ENCODE measurements at regions not wholly inside any gene's neighbourhood (a gene's known extent, or its start where the extent isn't known, plus 50 kb on each side); places are given as distances from the start of the nearest gene placed in this dataset.

DNA sequence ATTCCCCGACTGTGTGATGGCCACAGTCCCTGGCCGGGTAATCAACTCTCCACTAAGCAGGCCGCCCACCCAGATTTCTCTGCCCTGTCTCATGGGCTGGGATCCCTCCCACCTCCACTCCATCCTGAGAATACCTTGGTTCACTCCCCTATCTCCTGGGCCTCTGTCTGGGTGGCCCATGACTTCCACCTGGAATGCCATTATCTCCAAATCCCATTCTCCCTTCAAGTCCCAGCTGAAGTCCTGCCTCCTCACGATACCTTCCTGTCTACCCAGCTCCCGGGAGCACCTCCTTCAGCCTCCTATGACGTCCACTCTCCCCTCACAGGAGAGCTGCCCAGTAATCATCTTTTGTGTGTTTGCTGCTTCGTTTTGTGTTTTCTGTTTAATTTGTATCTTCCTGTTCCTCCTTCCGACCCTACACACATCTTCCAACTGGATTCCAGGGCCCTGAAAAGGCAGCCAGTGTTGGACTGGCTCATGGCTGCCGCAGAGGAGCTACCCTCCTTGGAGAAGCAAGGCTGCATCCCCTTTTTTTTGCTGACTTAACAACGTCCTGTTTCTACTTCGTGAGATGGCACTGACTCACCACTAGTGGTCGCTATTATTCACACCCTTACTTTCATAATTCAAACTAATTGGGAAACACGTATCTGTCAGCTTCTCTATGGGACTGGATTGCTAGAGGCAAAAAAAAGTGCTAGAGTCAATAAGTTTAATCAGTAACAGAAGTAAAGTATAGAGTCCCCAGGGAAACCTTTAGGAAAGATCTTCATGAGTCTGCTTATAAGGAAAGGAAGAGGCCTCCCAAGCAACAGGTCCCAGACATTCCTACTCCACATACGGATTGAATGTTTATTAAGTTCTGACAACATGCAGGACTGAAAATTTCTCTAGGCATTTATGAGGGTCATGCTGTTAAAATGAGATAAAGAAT is 171.9 kb upstream of the GATA6 start:
- DNase-seq, result peak in 2 of 5 experiments; percentile 14 to 53

DNA sequence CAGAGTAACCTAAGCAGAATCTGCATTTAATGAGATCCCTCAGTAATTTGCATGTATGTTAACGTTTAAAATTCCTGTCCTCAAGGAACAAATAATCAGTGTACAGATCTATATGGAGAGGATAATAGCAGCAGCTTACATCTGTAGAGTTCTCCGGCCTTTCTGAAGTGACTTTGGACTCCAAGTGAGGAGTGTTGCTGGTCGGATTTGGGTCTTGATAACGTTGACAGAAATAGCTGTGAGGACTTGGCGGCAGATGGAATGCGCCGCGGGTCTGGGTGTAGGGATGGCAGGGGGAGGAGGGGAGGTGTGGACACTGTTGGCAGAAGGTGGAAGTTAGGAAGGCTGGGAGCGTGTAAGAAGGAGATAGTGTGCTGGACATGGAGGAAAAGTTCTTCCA is 170.9 kb upstream of the GATA6 start:
- DNase-seq, result no peak

DNA sequence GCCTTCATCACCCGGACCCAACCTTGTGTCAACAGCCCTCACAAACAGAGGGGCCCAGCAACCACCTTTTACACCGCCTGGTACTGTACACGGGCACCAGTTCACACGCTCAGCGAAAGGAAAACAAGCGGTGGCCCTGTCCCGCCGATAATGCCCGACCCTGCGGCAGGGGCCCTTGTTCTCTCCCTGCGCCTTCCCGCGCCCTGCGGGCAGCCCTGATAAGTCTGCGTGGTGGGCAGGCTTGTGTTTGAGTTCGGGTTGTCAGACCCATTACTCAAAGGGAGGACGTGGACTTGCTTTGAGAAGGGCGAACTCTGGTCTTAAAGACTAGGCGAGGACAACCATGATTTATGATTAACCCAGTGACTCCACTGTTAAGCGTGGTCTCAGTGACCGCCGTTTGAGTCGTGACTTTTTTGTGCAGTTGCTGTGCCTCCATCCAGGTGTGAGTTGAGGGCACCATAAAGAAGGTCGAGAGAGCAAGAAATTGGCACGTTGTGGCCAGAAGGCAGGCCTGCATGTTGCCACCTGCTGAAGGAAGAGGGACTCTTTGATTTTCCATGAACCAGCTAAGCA is 167.4 kb upstream of the GATA6 start:
- DNase-seq, result no peak

DNA sequence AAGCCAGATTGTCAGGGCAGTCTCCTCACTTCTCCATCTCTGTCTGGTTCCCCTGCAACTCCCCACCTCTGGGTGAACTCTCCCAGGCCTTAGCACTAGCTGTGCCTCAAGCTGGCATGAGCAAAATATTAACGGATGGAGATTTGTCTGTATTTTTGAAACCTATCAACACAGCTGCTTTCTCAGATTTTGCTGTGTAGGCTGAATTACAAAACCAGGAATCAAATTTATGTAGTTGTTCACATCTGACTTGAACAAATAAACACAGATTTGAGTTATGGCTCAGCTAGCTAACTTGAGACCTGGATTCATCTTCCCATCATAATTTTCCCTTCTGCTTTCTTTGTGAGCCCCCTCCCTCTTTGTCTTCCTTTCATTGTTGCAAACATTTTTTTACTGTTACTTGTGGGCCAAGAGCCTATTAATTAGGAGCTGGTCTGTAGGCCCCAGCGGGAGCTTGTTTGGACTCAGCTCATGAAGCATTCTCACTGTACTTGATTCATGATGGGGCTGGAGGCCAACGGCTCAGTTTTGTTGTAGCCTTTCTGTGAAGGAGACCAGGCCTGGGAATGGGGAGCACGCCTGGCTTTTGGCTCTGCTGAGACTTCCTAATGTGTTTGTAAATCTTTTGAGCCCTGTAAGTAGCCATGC is 164.1 kb upstream of the GATA6 start:
- DNase-seq, result no peak

DNA sequence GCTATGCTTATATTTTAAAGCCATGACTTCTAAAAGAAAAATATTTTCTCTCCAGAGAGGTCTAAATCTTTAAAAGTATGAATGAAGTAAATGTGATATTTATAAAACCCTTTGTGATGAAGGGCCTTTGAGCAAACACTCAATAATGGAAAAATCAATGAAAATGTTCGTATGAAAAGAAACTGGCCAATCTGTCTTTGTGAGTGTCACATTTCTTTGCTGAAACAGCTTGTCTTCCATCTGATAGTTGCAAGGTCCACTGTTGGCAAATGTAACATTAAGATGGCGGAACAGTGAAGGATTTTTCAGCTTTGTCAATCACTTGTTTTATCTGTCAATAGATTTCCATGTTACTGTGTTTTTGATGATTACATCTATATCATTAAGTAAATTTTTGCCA is 162.9 kb upstream of the GATA6 start:
- DNase-seq, result no peak

DNA sequence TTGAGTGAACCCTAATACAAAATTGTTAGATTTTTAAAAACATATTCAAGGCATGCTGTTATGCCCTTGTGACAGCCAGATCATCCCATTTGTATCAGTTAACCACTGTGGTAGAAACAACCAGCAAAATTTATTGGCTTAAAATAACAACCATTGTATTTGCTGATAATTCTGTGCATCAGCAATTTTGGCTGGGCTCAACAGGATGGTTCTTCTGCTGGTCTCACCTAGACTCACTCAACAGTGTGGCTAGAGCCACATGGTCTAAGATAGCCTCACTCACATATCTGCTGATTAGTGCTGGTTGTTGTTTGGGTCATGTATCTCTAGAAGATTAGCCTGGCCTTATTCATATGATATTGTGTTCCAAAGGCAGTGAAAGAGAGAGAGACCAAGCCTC is 160.1 kb upstream of the GATA6 start:
- DNase-seq, result no peak

DNA sequence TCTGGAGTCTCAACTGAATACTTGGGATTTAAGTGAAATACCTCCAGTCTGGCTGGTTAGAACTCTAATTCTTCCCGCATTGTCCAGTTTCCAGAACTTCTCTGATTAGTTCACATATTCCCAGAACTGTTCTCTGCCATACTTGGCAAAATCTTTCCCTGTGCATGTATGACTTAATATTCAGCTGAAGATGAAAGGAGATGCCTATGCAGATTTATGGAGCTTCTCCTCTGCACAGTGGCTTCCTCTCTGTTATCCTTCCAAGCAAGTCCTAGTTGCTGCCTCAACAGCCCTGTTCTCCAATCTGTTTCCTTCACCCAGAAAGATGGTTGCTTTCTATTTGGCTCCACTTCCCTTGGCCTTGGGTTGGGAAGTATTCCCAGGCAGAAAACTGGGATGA is 155.4 kb upstream of the GATA6 start:
- DNase-seq, result no peak

DNA sequence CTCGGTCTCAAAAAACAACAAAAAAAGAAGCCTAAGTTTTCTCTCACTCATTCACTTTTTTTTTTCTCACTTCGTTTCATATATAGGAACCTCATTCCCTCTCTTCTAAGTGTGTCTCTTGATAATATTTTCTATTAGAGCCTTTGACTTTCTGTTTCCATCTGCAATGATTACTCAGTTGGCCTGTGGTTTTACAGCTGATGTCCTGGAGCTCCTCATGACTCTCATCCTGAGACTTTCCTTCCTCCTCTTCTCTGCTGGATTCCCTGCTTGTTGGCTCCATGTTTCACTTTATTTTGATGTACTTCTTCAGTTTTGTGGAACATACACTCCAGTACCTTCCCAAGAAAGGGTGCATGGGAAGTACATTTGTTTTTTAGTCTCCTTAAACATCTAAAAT is 154.2 kb upstream of the GATA6 start:
- no peak for DNase-seq

DNA sequence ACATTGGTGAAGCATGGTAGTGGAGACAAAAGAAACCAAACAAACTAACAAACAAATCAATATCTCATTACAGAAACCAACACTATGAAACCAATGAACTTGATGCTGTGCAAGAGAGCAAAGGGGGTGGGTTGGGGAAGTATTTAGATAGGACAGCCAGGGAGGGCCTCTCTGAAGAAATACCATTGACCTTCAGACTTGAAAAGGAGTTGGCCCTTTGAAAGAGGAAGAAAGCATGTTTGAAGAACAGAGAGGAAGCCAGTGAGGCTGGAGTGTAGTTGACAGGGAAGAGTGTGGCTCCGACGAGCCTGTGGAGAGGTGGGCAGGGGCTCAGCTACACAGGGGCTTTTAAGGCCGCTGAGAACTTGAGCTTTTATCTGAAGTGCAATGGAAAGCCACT is 151.0 kb upstream of the GATA6 start:
- no peak for DNase-seq

DNA sequence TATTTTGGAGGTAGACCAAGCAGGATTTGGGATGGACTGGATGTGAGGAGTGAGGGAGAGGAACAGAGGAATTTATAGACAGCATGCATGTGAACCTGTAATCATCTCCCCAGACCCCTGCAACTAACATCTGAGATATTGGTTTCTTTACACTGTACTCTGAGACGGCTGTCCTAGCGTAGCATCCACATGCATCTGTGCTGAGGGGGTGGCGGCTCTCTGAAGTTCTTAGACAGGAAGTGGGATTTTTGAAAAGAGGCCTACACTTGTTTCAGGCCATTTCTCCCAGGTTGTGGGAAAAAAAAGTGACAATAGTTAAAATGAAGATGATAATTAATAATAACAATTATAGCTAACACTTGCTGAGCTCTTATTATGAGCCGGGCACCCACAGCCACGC is 150.2 kb upstream of the GATA6 start:
- no peak for DNase-seq

DNA sequence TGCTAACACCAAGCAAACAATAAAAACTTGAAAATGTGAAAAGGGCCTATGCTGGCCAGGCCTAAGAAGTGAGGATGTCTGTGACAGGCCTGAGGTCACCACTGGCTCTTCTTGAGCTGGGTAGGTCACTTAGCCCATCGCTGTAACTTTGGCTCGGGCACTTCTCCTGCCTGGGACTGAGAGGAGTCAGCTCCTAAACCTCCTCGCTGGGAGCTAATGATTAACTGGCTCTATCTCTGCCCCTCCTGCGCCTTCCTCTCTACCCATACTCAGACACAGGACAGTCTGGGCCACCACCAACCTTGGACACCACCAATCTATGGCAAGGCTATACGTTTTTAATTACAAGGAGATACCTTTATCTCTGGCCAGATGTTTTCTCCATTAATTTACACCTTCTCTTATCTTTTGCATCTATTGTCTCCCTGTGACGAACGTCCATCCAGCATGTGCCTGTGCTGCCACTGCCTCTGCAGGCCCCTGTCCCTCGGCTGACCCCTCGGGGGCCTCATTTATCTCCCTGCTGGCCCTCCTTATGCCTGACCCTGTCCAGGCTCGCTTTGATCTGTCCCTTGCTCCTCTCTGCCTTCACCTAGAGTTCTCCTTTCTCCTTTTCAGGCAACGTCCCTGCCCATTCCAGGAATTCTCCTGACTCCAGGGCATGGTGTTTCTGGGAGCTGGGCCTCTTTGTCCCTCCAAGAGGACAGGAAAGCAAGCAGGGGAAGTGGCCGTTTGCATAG is 149.1 kb upstream of the GATA6 start:
- DNase-seq, result no peak

DNA sequence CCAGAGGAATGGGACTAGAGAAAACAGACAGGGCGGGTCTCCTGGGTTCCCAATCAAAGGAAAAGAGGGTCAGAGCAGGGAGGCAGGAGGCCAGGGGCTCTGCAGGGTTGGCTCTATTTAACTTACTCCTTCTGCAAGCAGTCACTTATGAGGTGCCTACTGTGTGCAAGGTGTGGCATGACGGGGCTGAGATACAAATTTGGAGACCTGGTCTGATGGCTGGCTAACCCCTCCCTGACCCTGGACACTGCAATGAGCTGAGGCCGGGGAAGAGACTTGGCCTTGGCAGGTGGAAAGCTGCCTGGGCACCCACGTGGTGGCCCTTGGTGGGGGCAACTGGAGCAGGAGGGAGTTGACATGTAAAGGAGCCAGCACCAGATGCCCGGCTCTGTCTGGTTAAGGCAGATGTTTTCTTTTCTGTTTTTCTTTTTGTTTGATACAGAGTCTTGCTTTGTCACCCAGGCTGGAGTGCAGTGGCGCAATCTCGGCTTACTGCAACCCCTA is 148.5 kb upstream of the GATA6 start:
- DNase-seq, result no peak

DNA sequence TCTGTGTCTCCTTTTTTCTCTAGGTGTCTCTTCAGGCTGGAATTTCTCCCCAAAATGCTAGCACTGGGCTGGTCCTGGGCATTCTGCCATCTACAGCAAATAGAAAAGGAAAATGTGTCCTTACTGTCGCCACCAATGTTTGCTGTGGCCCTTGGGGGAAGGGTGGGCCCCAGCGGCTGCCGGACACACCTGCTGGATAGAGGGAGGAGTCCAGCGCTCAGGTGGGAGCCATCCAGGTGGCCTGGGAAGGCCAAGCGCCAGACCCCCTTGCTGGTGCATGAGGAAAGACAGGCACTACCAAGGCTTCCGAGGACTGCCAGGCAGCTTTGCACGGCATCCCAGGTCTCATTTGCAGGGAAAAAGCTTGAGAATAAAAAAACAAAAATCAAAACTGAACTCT is 147.7 kb upstream of the GATA6 start:
- DNase-seq, result no peak

DNA sequence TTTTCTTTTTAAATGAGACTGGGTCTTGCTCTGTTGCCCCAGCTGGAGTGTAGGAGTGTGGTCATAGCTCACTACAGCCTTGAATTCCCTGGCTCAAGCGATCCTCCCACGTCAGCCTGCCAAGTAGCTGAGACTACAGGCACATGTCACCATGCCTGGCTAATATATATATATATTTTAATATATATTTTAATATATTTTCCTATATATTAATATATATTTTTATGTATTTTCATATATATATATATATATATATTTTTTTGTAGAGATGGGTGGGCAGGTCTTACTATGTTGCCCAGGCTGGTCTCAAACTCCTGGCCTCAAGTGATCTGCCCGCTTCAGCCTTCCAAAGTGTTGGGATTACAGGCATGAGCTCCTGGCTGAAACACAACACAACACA is 144.5 kb upstream of the GATA6 start:
- DNase-seq, result no peak

DNA sequence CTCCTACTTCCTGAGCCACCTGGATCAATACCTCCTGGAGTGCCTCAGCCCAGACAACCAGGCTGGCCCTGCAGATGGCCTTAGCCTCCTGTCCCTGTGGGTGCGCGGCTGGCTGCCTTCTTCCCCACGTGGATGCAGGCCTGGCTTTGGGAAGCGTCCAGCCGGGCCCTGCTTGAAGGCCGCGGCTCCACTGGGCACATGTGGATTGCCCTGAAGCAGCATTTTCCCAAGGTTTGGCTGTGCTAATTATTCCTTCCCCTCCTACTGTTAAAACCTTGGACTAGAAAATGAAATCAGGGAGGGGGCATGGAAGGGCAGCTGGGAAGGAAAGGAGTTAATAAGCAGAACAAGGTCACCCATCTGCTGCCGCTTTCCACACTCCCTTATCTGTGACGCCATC is 143.0 kb upstream of the GATA6 start:
- no peak for DNase-seq

DNA sequence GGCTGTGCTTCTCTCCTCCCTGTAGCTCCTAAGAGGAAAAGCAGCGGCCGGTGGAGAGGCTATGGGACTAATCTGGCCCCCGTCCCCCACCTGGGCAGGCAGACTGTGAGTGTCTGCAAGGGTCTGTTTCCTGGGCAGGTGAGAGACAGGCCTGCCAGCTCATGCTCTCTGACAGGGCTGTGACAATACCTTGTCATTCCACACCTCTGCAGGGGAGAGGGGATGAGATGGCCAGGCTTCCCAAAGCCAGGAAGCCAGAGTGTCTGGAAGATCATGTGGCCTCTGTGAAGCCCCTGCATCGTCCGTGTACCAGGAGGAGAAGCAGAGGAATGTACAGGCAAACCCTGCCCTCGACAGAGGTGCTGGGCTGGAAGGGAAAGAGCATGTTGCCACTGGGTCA is 142.5 kb upstream of the GATA6 start:
- no peak for DNase-seq

DNA sequence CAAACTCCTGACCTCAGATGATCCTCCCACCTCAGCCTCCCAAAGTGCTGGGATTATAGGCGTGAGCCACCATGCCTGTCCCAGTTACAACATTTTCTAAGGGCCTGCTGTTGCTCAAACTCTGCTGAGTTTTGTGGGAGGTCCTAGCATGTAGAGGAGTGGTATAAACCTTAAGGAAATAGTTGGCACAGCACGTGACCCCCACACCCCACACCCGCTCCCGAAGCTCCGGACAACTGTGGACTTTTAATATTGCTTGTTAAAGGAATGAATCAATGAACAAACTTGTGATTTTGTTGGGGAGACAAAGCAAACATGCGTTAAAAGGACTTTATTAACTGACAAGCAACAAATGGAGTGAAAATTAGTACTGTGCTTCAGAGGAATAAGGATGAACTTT is 137.8 kb upstream of the GATA6 start:
- DNase-seq, result no peak

DNA sequence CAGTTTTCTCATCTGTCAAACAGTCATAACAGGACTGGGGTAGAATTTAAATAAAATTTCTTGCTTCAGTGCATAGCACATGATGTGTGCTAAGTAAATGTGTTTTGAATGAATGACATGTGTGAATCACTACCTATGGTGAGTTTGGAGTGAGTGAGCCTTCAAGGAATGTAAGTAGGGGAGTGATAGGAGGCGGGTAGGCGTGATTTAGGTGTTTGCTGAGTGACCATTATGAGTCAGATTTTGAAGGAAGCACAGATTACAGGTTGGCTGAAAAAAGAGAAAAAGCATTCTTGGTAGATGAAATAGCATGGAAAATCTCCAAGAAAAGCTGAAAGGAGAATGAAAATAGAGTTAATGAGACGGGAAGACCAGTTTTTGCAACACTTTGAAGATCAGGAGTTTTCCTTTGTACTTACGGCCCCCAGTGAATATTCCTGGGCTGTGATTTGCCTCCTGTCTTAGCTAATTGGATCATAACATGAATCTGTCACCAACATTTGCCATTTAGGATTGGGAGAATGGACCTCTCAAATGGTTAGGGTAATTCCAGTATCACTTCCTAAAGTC is 136.9 kb upstream of the GATA6 start:
- DNase-seq, result no peak

DNA sequence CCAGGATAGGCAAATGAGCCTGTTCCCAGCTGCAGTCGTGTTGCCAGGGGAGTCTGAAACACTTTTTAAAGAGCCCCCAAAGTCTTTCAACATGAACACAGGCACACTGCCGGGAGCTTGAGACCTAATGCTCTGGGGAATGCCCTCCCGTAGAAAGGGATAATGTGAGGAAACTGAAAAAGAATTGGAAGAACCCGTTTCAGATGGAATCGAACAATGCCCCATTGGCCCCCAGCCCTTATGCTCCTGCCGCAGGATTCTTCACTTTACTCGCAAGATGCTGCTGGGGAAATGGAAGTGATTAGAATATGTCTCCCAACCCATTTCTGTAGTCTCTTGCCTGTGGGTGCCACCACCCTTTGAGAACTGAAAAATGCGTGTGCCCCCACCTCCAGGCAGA is 136.3 kb upstream of the GATA6 start:
- no peak for DNase-seq

DNA sequence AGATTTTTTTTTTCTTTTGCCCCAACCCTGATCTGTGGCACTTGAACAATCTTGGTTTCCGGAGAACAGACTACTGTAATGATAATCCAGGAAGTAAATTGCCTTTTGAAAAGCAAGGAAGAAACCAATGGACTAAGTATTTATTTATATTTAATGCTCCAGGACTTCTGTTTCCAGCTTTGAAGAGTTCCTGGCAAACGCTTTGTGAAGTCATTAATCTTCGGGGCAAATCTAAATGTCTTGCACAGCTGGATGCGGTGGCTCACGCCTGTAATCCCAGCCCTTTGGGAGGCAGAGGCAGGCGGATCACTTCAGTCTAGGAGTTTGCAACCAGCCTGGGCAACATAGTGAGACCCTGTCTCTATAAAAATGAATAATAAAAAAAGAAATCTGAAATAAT is 135.1 kb upstream of the GATA6 start:
- DNase-seq, result no peak

DNA sequence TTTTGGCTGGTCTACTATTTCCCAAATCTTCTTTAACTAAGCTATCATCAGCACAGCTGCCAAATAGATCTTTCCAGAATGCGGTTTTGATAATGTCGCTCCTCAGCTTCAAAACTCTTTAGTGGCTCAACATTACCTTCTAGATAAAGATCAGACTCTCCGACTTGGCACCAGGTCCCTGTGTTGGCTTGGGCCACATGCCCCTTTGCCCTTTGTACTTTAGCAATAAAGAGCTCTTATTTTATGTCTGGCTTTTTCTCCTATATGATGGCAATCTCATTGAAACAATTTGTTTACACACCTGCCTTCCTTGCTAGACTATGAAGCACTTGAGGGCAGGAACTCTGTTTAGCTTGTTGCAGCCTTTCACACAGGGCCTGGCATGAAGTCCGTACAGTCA is 128.9 kb upstream of the GATA6 start:
- no peak for DNase-seq

DNA sequence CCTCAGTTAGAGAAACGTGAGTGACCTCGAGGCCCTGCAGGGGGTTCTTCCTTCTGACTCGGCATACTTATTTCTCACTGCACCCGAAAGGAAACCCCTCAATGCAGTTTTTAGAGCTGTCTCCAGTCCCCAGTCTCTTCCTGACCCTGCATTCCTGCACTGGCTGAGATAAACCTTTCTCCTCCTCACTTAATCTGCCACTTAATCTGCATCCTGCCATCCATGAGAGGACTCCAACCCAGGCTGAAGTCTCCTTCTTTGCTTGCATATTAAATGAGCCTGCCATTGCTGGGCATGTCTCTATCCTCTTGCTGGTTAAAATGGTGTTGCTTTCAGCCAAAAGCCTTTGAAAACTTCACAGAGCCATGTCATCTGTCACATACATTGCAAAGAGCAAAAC is 125.6 kb upstream of the GATA6 start:
- no peak for DNase-seq
